ENCODE measurements at regions not wholly inside any gene's neighbourhood (a gene's known extent, or its start where the extent isn't known, plus 50 kb on each side); places are given as distances from the start of the nearest gene placed in this dataset.

DNA sequence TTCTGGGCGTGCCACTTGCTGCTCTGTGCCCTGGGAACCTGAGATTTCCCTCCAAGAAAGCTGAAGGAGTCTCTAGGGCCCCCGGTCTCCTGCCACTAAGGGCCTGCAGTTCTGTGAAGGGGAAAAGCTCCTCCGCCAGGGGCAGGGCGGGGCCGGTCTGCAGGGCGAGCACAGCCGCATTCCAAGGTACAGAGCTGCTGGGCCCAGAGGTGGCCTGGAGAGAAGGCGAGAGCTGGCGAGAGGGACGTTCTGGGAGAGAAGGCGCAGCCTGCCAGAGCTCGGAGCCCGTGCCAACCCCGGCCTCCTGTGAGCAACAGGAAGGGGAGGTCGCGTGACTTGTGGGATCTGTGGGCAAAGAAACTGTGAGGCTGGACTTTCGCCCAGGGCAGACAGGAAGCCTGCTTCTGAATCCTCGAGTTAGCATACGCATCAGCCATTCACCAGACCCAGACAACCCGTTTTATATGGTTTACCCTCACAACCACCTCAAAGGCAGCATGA is 500.4 kb downstream of the SHQ1 start:
- TF ChIP-seq, protein P1, sequence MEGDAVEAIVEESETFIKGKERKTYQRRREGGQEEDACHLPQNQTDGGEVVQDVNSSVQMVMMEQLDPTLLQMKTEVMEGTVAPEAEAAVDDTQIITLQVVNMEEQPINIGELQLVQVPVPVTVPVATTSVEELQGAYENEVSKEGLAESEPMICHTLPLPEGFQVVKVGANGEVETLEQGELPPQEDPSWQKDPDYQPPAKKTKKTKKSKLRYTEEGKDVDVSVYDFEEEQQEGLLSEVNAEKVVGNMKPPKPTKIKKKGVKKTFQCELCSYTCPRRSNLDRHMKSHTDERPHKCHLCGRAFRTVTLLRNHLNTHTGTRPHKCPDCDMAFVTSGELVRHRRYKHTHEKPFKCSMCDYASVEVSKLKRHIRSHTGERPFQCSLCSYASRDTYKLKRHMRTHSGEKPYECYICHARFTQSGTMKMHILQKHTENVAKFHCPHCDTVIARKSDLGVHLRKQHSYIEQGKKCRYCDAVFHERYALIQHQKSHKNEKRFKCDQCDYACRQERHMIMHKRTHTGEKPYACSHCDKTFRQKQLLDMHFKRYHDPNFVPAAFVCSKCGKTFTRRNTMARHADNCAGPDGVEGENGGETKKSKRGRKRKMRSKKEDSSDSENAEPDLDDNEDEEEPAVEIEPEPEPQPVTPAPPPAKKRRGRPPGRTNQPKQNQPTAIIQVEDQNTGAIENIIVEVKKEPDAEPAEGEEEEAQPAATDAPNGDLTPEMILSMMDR (conservative IDR thresholded peaks at IDR 0.05) = no peak
- TF ChIP-seq EZH2 (IDR thresholded peaks at IDR 0.05; ENCODE audit: low read depth) = no peak
